ENCODE measurements at regions not wholly inside any gene's neighbourhood (a gene's known extent, or its start where the extent isn't known, plus 50 kb on each side); places are given as distances from the start of the nearest gene placed in this dataset.

DNA sequence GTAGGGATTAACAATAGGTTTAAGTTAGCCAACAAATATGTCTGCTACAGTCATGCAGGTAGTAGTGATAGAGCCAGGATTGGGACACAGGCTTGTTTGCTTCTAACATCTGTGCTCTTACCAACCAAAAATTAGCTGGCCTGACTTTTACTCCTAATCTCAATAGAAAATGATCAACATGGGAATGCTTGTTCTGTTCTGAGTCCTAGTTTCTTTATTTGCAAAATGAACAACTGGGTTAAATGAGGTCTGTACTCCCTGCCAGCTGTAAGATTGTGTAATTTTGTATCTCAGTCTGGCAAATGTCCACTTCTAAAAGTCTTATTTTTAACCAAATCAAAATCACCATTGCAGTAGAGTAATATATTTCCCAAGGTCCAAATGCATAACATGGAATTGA, 216.8 kb downstream of the NMUR2 start:
- Mint-ChIP-seq H3K4me1 (ENCODE audit: unreplicated experiment) (no peaks in the 10 kb centered on the region), H3K4me3 (ENCODE audit: unreplicated experiment) (no peak overlapping the region), H3K27me3 (ENCODE audit: unreplicated experiment) (no peaks in the 10 kb centered on the region), H3K27ac (ENCODE audit: unreplicated experiment) (no peak overlapping the region), H3K36me3 (ENCODE audit: unreplicated experiment) (no peaks in the 10 kb centered on the region), H3K9me3 (ENCODE audit: unreplicated experiment) (no peaks in the 10 kb centered on the region)
- no peak for DNase-seq (ENCODE audit: extremely low spot score, unreplicated experiment)
- TF ChIP-seq, protein P1, sequence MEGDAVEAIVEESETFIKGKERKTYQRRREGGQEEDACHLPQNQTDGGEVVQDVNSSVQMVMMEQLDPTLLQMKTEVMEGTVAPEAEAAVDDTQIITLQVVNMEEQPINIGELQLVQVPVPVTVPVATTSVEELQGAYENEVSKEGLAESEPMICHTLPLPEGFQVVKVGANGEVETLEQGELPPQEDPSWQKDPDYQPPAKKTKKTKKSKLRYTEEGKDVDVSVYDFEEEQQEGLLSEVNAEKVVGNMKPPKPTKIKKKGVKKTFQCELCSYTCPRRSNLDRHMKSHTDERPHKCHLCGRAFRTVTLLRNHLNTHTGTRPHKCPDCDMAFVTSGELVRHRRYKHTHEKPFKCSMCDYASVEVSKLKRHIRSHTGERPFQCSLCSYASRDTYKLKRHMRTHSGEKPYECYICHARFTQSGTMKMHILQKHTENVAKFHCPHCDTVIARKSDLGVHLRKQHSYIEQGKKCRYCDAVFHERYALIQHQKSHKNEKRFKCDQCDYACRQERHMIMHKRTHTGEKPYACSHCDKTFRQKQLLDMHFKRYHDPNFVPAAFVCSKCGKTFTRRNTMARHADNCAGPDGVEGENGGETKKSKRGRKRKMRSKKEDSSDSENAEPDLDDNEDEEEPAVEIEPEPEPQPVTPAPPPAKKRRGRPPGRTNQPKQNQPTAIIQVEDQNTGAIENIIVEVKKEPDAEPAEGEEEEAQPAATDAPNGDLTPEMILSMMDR (IDR thresholded peaks at IDR 0.05) = no peak

DNA sequence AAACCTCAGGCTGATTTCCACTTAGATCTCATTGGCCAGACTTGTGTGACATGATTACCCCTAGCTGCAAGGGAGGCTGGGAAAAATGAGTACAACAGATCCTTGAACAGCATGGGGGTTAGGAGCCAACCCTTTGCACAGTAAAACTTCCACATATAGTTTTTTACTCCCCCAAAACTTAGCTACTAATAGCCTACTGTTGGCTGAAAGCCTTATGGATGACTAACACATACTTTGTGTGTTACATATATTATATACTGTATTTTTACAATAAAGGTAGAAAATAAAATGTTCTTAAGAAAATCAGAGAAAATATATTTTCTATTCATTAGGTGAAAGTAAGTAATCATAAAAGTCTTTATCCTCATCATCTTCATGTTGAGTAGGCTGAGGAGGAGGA, 217.4 kb downstream of the NMUR2 start:
- no peaks in the 10 kb centered on the region for H3K4me1 Mint-ChIP-seq (ENCODE audit: unreplicated experiment)
- no peak overlapping the region for H3K4me3 Mint-ChIP-seq (ENCODE audit: unreplicated experiment)
- TF ChIP-seq, protein P1 (IDR thresholded peaks at IDR 0.05) = no peak
- no peak overlapping the region for H3K27ac Mint-ChIP-seq (ENCODE audit: unreplicated experiment)
- no peaks in the 10 kb centered on the region for H3K27me3 Mint-ChIP-seq (ENCODE audit: unreplicated experiment)
- no peak for DNase-seq (ENCODE audit: extremely low spot score, unreplicated experiment)
- H3K36me3 Mint-ChIP-seq (ENCODE audit: unreplicated experiment) = no peaks in the 10 kb centered on the region
- no peaks in the 10 kb centered on the region for H3K9me3 Mint-ChIP-seq (ENCODE audit: unreplicated experiment)

DNA sequence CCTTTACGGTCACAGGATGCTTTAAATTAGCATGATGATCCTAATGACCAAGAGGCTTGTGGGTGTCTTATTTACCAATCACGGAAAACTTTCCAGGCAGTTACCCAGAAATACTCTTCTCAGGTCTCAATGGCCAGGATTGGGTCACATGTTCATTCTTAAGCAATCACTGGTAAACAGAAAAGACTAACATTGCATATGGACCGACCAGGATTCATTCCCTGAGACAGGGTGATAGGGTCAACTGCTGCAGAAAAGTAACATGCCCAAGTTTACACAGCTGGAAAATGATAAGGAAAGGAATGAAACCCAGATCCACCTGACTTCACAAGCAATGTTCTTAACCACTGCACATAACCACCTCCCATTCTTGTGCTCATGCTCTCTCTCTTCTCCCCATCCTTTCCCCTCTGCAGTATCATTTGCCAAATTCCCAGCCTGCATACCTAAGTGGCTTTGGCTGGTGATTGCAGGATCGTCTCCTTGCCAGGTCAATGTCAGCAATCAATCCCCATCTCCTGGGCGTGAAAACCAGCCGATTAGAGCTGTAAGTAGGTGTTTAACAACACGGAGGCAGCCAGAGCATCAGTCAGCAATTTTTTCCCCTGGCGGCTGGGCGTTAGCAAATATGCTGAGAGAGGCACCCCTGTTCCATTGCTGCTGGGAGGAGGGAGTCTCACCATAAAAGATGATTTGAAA, 219.4 kb downstream of the NMUR2 start:
- TF ChIP-seq, protein P1 (IDR thresholded peaks at IDR 0.05) = no peak
- H3K27me3 Mint-ChIP-seq (ENCODE audit: unreplicated experiment) = no peaks in the 10 kb centered on the region
- no peak for DNase-seq (ENCODE audit: extremely low spot score, unreplicated experiment)
- H3K4me1 Mint-ChIP-seq (ENCODE audit: unreplicated experiment) = no peaks in the 10 kb centered on the region
- no peak overlapping the region for H3K4me3 Mint-ChIP-seq (ENCODE audit: unreplicated experiment)
- H3K36me3 Mint-ChIP-seq (ENCODE audit: unreplicated experiment) = no peaks in the 10 kb centered on the region
- no peak overlapping the region for H3K27ac Mint-ChIP-seq (ENCODE audit: unreplicated experiment)
- H3K9me3 Mint-ChIP-seq (ENCODE audit: unreplicated experiment) = no peaks in the 10 kb centered on the region

DNA sequence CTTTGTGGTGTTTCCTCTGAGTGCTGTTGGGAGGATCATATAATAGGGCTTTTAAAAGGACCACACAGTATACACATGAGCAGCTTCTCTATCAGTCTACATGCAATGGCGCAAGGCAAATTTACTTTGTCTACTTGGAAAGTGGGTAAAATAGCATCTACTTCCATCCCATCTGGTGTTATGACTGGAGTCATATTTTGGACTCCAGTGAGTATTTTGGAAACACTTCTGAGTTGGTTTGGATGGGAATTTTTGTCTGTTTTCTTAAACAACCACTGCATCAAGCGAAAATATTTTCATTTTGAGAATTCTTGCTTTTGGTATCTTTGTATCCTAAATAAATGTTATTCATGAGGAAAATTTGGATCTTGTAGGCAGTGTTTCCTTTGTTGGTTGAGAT, 220.8 kb downstream of the NMUR2 start:
- TF ChIP-seq, protein P1 (IDR thresholded peaks at IDR 0.05) = no peak
- H3K9me3 Mint-ChIP-seq (ENCODE audit: unreplicated experiment) = no peaks in the 10 kb centered on the region
- H3K4me3 Mint-ChIP-seq (ENCODE audit: unreplicated experiment) = no peak overlapping the region
- no peak overlapping the region for H3K27ac Mint-ChIP-seq (ENCODE audit: unreplicated experiment)
- no peaks in the 10 kb centered on the region for H3K27me3 Mint-ChIP-seq (ENCODE audit: unreplicated experiment)
- H3K36me3 Mint-ChIP-seq (ENCODE audit: unreplicated experiment) = no peaks in the 10 kb centered on the region
- no peak for DNase-seq (ENCODE audit: extremely low spot score, unreplicated experiment)
- no peaks in the 10 kb centered on the region for H3K4me1 Mint-ChIP-seq (ENCODE audit: unreplicated experiment)

DNA sequence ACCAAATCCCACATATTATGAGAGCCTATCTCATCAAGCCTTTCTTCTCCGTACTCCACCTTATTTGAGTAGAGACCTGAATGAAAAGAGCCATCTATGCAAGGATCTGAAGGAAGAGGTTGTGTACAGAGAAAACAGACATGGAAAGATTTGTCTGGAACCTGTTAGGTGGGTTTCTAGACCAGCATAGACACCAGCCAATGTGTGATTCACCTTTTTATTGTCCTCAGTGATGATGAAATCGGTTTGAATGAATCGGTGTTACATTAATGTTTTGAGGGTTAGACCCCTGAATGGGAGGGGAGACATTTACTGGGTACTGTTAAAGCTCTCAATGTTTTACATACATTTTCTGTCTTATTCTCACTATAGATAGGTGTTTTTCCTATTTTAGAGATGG, 223.6 kb downstream of the NMUR2 start:
- H3K9me3 Mint-ChIP-seq (ENCODE audit: unreplicated experiment) = no peaks in the 10 kb centered on the region
- TF ChIP-seq, protein P1 (IDR thresholded peaks at IDR 0.05) = no peak
- H3K4me3 Mint-ChIP-seq (ENCODE audit: unreplicated experiment) = no peak overlapping the region
- no peaks in the 10 kb centered on the region for H3K27me3 Mint-ChIP-seq (ENCODE audit: unreplicated experiment)
- no peaks in the 10 kb centered on the region for H3K36me3 Mint-ChIP-seq (ENCODE audit: unreplicated experiment)
- no peak for DNase-seq (ENCODE audit: extremely low spot score, unreplicated experiment)
- H3K4me1 Mint-ChIP-seq (ENCODE audit: unreplicated experiment) = peaks cover 3% of the 10 kb centered on the region
- no peak overlapping the region for H3K27ac Mint-ChIP-seq (ENCODE audit: unreplicated experiment)

Data from osteocyte (in vitro differentiated cells).